Mucosa of descending colon (tissue), 3 donors: ENCODE measurements at regions not wholly inside any gene's neighbourhood (a gene's known extent, or its start where the extent isn't known, plus 50 kb on each side); places are given as distances from the start of the nearest gene placed in this dataset.

ENCODE experiments used
- ATAC-seq: fragments of 200-7000 bp; cut with Tn5 transposase; one replicate; pipeline ENCODE4 v1.9.1; 2020; ENCODE audit warnings: mild to moderate bottlenecking, moderate library complexity
- DNase-seq, 3 donors: peaks; one replicate each; pipeline ENCODE4 v3.0.0-alpha.2; 2020
- H3K36me3 ChIP-seq: fragments of 200-600 bp; one replicate; pipeline ENCODE4 v1.8.0; 2021; ENCODE audit warnings: low read depth, mild to moderate bottlenecking
- H3K4me1 ChIP-seq: fragments of 200-600 bp; one replicate; pipeline ENCODE4 v1.8.0; 2021; ENCODE audit warnings: low read depth, mild to moderate bottlenecking
- H3K4me3 ChIP-seq: fragments of 200-600 bp; one replicate; pipeline ENCODE4 v1.8.0; 2021; ENCODE audit warnings: mild to moderate bottlenecking
- H3K9me3 ChIP-seq: fragments of 200-600 bp; one replicate; pipeline ENCODE4 v1.8.0; 2021; ENCODE audit warnings: mild to moderate bottlenecking
- CTCF ChIP-seq: fragments of 200-600 bp; IDR thresholded peaks from one replicate; pipeline ENCODE4 v1.8.0; 2022; ENCODE audit warnings: antibody characterized with exemption, mild to moderate bottlenecking
- intact Hi-C, 2 donors: fragments of 100-400 bp; cut with DNase I in 1 of 2; cut with micrococcal nuclease in 1 of 2; formaldehyde crosslinking; loops; one replicate each; pipeline versions ENCODE4 v1.11.0 to v1.11.1; 2022; cut with DNase I, micrococcal nuclease
- donor health status: DM: no; HTN: no; CAD: no; lungs with moderate emphysema.
- donor health status: DM: no; HTN: no; CAD: no.
- donor health status: DM: no; HTN: yes; CAD: no.

GRCh38 chr10:33114451-33114952, 156.5 kb upstream of the ITGB1 start:
- intact Hi-C loops, result no loop called here
- H3K4me3 ChIP-seq, result no peak overlapping the region
- H3K9me3 ChIP-seq, result no peaks in the 10 kb centered on the region
- H3K36me3 ChIP-seq, result no peaks in the 10 kb centered on the region
- DNase-seq (no peak), ATAC-seq (peak; percentile 14)
- no peak for TF ChIP-seq CTCF
- no peaks in the 10 kb centered on the region for H3K4me1 ChIP-seq

- ATAC-seq (no peak), DNase-seq (no peak)
- Histone ChIP-seq H3K36me3 (no peaks in the 10 kb centered on the region), H3K4me3 (no peak overlapping the region), H3K4me1 (no peaks in the 10 kb centered on the region), H3K9me3 (no peaks in the 10 kb centered on the region)
- intact Hi-C loops, result no loop called here
- no peak for TF ChIP-seq CTCF
Observed at GRCh38 chr10:33113466-33113865, 155.4 kb upstream of the ITGB1 start.

GRCh38 chr10:33112831-33113455, 154.9 kb upstream of the ITGB1 start:
- TF ChIP-seq CTCF, result no peak
- no peak for DNase-seq
- intact Hi-C loops, result no loop called here
- Histone ChIP-seq H3K9me3 (no peaks in the 10 kb centered on the region), H3K36me3 (no peaks in the 10 kb centered on the region), H3K4me3 (no peak overlapping the region), H3K4me1 (no peaks in the 10 kb centered on the region)
- ATAC-seq, result no peak

- no peaks in the 10 kb centered on the region for H3K36me3 ChIP-seq
- H3K4me1 ChIP-seq, result no peaks in the 10 kb centered on the region
- TF ChIP-seq CTCF, result no peak
- H3K9me3 ChIP-seq, result no peaks in the 10 kb centered on the region
- intact Hi-C loops, result no loop called here
- ATAC-seq, result no peak
- no peak overlapping the region for H3K4me3 ChIP-seq
- no peak for DNase-seq
Observed at GRCh38 chr10:33111488-33112051, 153.5 kb upstream of the ITGB1 start.

- H3K36me3 ChIP-seq, result no peaks in the 10 kb centered on the region
- no peak for DNase-seq
- no peak for TF ChIP-seq CTCF
- H3K9me3 ChIP-seq, result no peaks in the 10 kb centered on the region
- no peak overlapping the region for H3K4me3 ChIP-seq
- peak; percentile 24 for ATAC-seq
- H3K4me1 ChIP-seq, result no peaks in the 10 kb centered on the region
- intact Hi-C loops, result no loop called here
Observed at GRCh38 chr10:33109788-33110469, 151.9 kb upstream of the ITGB1 start.
